ENCODE measurements at regions not wholly inside any gene's neighbourhood (a gene's known extent, or its start where the extent isn't known, plus 50 kb on each side); places are given as distances from the start of the nearest gene placed in this dataset.

- no peak for TF ChIP-seq FOXP2 (optimal IDR thresholded peaks at IDR 0.05; ENCODE audit: borderline replicate concordance, extremely low read depth, extremely low read length, insufficient read depth)
These were observed 552.7 kb downstream of the C6orf118 start for GRCh38 chr6:164756723-164757122.

- TF ChIP-seq TAF1 (IDR thresholded peaks at IDR 0.05; ENCODE audit: borderline replicate concordance, insufficient read depth, low read length) (no peak), POLR2AphosphoS5 (IDR thresholded peaks at IDR 0.05; ENCODE audit: low read depth, low read length) (no peak), FOXP2 (optimal IDR thresholded peaks at IDR 0.05; ENCODE audit: borderline replicate concordance, extremely low read depth, extremely low read length, insufficient read depth) (no peak), SIN3A (IDR thresholded peaks at IDR 0.05; ENCODE audit: borderline replicate concordance, insufficient read depth, low read length) (no peak)
- TF ChIP-seq, protein P1, sequence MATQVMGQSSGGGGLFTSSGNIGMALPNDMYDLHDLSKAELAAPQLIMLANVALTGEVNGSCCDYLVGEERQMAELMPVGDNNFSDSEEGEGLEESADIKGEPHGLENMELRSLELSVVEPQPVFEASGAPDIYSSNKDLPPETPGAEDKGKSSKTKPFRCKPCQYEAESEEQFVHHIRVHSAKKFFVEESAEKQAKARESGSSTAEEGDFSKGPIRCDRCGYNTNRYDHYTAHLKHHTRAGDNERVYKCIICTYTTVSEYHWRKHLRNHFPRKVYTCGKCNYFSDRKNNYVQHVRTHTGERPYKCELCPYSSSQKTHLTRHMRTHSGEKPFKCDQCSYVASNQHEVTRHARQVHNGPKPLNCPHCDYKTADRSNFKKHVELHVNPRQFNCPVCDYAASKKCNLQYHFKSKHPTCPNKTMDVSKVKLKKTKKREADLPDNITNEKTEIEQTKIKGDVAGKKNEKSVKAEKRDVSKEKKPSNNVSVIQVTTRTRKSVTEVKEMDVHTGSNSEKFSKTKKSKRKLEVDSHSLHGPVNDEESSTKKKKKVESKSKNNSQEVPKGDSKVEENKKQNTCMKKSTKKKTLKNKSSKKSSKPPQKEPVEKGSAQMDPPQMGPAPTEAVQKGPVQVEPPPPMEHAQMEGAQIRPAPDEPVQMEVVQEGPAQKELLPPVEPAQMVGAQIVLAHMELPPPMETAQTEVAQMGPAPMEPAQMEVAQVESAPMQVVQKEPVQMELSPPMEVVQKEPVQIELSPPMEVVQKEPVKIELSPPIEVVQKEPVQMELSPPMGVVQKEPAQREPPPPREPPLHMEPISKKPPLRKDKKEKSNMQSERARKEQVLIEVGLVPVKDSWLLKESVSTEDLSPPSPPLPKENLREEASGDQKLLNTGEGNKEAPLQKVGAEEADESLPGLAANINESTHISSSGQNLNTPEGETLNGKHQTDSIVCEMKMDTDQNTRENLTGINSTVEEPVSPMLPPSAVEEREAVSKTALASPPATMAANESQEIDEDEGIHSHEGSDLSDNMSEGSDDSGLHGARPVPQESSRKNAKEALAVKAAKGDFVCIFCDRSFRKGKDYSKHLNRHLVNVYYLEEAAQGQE (IDR thresholded peaks at IDR 0.05; ENCODE audit: insufficient read depth in 1 of 2, low read depth in 2 of 2, low read length in 2 of 2): no peak
These were observed 553.3 kb downstream of the C6orf118 start for GRCh38 chr6:164756142-164756541.

DNA sequence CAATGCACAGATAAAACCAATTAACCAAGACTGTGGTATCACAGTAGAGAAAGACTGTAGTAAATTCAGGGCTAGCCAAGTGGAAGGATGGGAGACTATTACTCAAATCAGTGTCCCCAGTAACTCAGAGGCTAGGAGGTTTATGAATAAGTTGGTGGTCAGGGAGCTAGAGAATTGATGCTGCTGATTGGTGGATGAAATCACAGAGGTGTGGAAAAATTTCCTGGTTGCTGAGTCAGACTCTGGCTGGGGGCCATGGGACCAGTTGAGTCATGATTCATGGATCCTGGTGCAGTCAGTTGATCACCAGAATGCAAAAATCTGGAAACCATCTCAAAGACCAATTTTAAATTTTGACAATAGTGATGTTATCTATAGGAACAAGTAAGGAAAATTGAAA is 555.9 kb downstream of the C6orf118 start:
- no peak for TF ChIP-seq TAF1 (IDR thresholded peaks at IDR 0.05; ENCODE audit: borderline replicate concordance, insufficient read depth, low read length)
- TF ChIP-seq, protein P1 (IDR thresholded peaks at IDR 0.05; ENCODE audit: insufficient read depth in 1 of 2, low read depth in 2 of 2, low read length in 2 of 2): no peak
- no peak for TF ChIP-seq FOXP2 (optimal IDR thresholded peaks at IDR 0.05; ENCODE audit: borderline replicate concordance, extremely low read depth, extremely low read length, insufficient read depth)
- no peak for TF ChIP-seq SIN3A (IDR thresholded peaks at IDR 0.05; ENCODE audit: borderline replicate concordance, insufficient read depth, low read length)
- no peak for TF ChIP-seq POLR2AphosphoS5 (IDR thresholded peaks at IDR 0.05; ENCODE audit: low read depth, low read length)

DNA sequence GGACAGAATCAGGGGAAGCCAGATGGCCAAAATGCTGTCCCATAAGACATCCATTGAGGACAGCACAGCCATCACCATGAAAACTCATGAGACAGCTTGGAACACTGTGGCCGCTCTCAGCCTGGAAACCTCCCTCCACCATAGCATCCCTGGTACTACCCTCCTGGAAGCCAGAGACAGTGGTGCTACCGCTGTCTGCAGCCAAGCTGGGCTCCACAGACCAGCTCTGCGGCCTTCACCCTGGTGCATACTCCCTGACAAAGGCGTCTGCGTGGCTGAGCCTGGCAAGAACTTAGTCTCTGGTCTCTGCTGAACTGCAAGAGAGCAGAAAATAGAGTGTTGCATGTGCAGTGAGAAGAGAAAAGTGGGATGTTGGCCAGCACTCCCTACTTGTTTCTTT is 558.0 kb downstream of the C6orf118 start:
- TF ChIP-seq POLR2AphosphoS5 (IDR thresholded peaks at IDR 0.05; ENCODE audit: low read depth, low read length): no peak

DNA sequence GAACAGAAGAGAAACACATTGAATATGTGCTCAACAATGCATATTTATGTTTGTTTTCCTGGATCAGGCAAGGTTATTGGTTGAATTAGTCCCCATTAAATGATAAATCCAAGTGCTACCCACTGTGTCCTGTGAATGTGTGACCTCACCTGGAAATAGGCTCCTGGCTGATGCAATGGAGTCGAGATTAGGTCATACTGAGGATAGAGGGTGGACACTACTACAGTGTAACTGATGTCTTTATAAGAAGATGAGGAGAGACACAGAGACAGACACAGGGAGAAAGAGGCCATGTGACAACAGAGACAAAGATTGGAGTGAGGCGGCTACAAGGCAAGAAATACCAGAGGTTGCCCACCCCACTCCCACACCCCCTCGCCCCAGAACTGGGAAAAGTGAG is 559.3 kb downstream of the C6orf118 start:
- TF ChIP-seq TAF1 (IDR thresholded peaks at IDR 0.05; ENCODE audit: borderline replicate concordance, insufficient read depth, low read length) (no peak), FOXP2 (optimal IDR thresholded peaks at IDR 0.05; ENCODE audit: borderline replicate concordance, extremely low read depth, extremely low read length, insufficient read depth) (no peak), POLR2AphosphoS5 (IDR thresholded peaks at IDR 0.05; ENCODE audit: low read depth, low read length) (no peak)
- TF ChIP-seq, protein P1 (IDR thresholded peaks at IDR 0.05; ENCODE audit: insufficient read depth in 1 of 2, low read depth in 2 of 2, low read length in 2 of 2): no peak

GRCh38 chr6:164749221-164750064 is 560.0 kb downstream of the C6orf118 start:
- TF ChIP-seq TAF1 (IDR thresholded peaks at IDR 0.05; ENCODE audit: borderline replicate concordance, insufficient read depth, low read length) (no peak), POLR2AphosphoS5 (IDR thresholded peaks at IDR 0.05; ENCODE audit: low read depth, low read length) (no peak), FOXP2 (optimal IDR thresholded peaks at IDR 0.05; ENCODE audit: borderline replicate concordance, extremely low read depth, extremely low read length, insufficient read depth) (no peak), SIN3A (IDR thresholded peaks at IDR 0.05; ENCODE audit: borderline replicate concordance, insufficient read depth, low read length) (no peak)
- TF ChIP-seq, protein P1 (IDR thresholded peaks at IDR 0.05; ENCODE audit: insufficient read depth in 1 of 2, low read depth in 2 of 2, low read length in 2 of 2): no peak
